Endodermal cell (in vitro differentiated cells): ENCODE measurements at regions not wholly inside any gene's neighbourhood (a gene's known extent, or its start where the extent isn't known, plus 50 kb on each side); places are given as distances from the start of the nearest gene placed in this dataset.

ENCODE experiments used
- DNase-seq: peaks from one replicate; pipeline ENCODE4 v3.0.0-alpha.2; 2017
- H3K27ac ChIP-seq: 2 replicates; pipeline ENCODE4 v1.5.1; 2013; ENCODE audit warnings: mild to moderate bottlenecking, low read depth, low read length, moderate library complexity
- H3K27me3 ChIP-seq: 2 replicates; pipeline ENCODE4 v1.6.1; 2013; ENCODE audit warnings: mild to moderate bottlenecking, low read length, moderate library complexity; ENCODE audit not compliant: insufficient read depth, control insufficient read depth, poor library complexity, severe bottlenecking
- H3K36me3 ChIP-seq: 2 replicates; pipeline ENCODE4 v1.7.0; 2013; ENCODE audit warnings: mild to moderate bottlenecking, low read length, moderate library complexity; ENCODE audit not compliant: control insufficient read depth, insufficient read depth
- H3K4me1 ChIP-seq: one replicate; pipeline ENCODE4 v1.7.0; 2013; ENCODE audit warnings: low read length; ENCODE audit not compliant: control insufficient read depth, insufficient read depth
- H3K4me3 ChIP-seq: 2 replicates; pipeline ENCODE4 v1.5.1; 2013; ENCODE audit warnings: mild to moderate bottlenecking, low read length, moderate library complexity
- H3K9ac ChIP-seq: 2 replicates; pipeline ENCODE4 v1.6.1; 2013; ENCODE audit warnings: mild to moderate bottlenecking, low read length, moderate library complexity; ENCODE audit not compliant: poor library complexity, severe bottlenecking; ENCODE audit errors: extremely low read depth
- H3K9me3 ChIP-seq: 2 replicates; pipeline ENCODE4 v1.6.1; 2013; ENCODE audit warnings: mild to moderate bottlenecking, low read length, moderate library complexity; ENCODE audit not compliant: control insufficient read depth
- H3K27ac Mint-ChIP-seq: 2 replicates; pipeline ENCODE4 v1.8.0; 2020; ENCODE audit warnings: mixed read lengths
- H3K27me3 Mint-ChIP-seq: 2 replicates; pipeline ENCODE4 v1.8.0; 2021; ENCODE audit warnings: mild to moderate bottlenecking, mixed read lengths; ENCODE audit not compliant: insufficient read depth
- H3K36me3 Mint-ChIP-seq: 2 replicates; pipeline ENCODE4 v1.8.0; 2020; ENCODE audit warnings: low read depth, mixed read lengths
- H3K4me1 Mint-ChIP-seq: 2 replicates; pipeline ENCODE4 v1.8.0; 2020; ENCODE audit warnings: mixed read lengths
- H3K4me3 Mint-ChIP-seq: 2 replicates; pipeline ENCODE4 v1.8.0; 2020; ENCODE audit warnings: mild to moderate bottlenecking, moderate library complexity, mixed read lengths
- H3K9me3 Mint-ChIP-seq: 2 replicates; pipeline ENCODE4 v1.8.0; 2020; ENCODE audit warnings: mild to moderate bottlenecking, mixed read lengths
- CTCF ChIP-seq: fragments of 200-600 bp; sonication (generic); conservative IDR thresholded peaks from 2 replicates; pipeline ENCODE4 v1.5.0; 2021; ENCODE audit warnings: antibody characterized with exemption, mild to moderate bottlenecking
- WGBS, 2 experiments: methylation state at CpG; one replicate each; pipeline versions ENCODE4 v1.1.5 to v1.1.7; 2013; ENCODE audit warnings: missing lambda C conversion rate in 2 of 2, mixed read lengths in 1 of 2; ENCODE audit not compliant: insufficient coverage in 1 of 2, insufficient read length in 1 of 2; 5-methylcytosine and 5-hydroxymethylcytosine counted together

DNA sequence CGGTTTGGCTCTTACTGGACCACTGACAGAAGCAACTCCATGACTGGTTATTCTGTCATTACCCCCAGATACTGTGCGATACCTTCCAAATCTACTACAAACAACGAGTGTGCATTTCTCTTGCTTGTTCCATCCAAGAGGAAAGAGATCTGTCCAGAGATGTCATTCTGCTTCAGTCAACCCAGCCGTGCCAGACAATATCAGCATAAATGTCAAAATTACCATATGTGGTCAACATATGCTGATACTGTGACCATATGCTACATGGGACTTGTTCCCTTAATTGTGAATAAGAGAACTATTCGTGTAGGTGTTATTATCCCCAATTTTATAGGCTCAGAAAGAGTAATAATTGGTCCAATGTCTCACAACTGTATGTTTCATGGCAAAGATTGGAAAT, 143.2 kb upstream of the PRSS1 start:
- Histone ChIP-seq H3K27ac (no peak overlapping the region), H3K9me3 (no peaks in the 10 kb centered on the region), H3K27me3 (peaks cover 9% of the 10 kb centered on the region), H3K36me3 (no peaks in the 10 kb centered on the region), H3K4me3 (no peak overlapping the region), H3K4me1 (no peaks in the 10 kb centered on the region), H3K9ac (no peak overlapping the region)
- H3K4me1 Mint-ChIP-seq: no peaks in the 10 kb centered on the region
- 89 to 100% methylated on average over 4 to 5 of the region's 5 CpGs for WGBS, 2 experiments
- no peak overlapping the region for H3K27ac Mint-ChIP-seq
- peaks cover 9% of the 10 kb centered on the region for H3K27me3 Mint-ChIP-seq
- no peaks in the 10 kb centered on the region for H3K36me3 Mint-ChIP-seq
- no peaks in the 10 kb centered on the region for H3K9me3 Mint-ChIP-seq
- H3K4me3 Mint-ChIP-seq: no peak overlapping the region
- no peak for TF ChIP-seq CTCF
- DNase-seq: no peak

DNA sequence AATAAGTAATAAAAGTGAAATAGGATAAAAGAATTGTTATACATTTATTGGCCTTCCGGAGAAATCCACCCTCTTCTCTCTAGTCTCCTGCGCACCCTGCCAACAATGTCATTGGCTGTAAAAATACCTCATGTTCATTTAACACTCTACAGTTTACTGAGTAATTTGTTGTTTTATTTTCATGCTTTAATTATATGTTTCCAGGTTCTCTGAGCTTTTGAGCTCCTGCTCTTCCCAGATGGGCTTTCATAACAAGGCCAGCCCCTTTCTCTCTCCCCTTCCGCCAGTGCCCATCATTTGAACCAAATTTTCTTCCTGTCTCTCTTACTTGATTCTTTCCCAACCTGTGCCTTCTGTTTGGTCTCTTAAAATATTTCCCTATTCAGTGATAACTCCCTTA, 144.6 kb upstream of the PRSS1 start:
- Histone ChIP-seq H3K27ac (no peak overlapping the region), H3K36me3 (no peaks in the 10 kb centered on the region), H3K9me3 (no peaks in the 10 kb centered on the region), H3K9ac (no peak overlapping the region), H3K27me3 (peaks cover 9% of the 10 kb centered on the region), H3K4me3 (no peak overlapping the region), H3K4me1 (no peaks in the 10 kb centered on the region)
- Mint-ChIP-seq H3K27me3 (peaks cover 9% of the 10 kb centered on the region), H3K4me3 (no peak overlapping the region), H3K4me1 (no peaks in the 10 kb centered on the region), H3K9me3 (no peaks in the 10 kb centered on the region), H3K36me3 (no peaks in the 10 kb centered on the region), H3K27ac (no peak overlapping the region)
- no peak for TF ChIP-seq CTCF
- DNase-seq: no peak
- WGBS, 2 experiments: 100% methylated on average over 1 to 2 of the region's 3 CpGs

GRCh38 chr7:142603870-142604448, 145.3 kb upstream of the PRSS1 start:
- H3K4me3 ChIP-seq: no peak overlapping the region
- peaks cover 9% of the 10 kb centered on the region for H3K27me3 Mint-ChIP-seq
- no peak overlapping the region for H3K4me3 Mint-ChIP-seq
- no peaks in the 10 kb centered on the region for H3K9me3 ChIP-seq
- H3K36me3 ChIP-seq: no peaks in the 10 kb centered on the region
- H3K4me1 ChIP-seq: no peaks in the 10 kb centered on the region
- 7 to 26% methylated on average over 4 to 6 of the region's 9 CpGs for WGBS, 2 experiments
- DNase-seq: peak; percentile 76
- H3K9ac ChIP-seq: no peak overlapping the region
- TF ChIP-seq CTCF: peak; percentile 92
- H3K27ac ChIP-seq: no peak overlapping the region
- peaks cover 9% of the 10 kb centered on the region for H3K27me3 ChIP-seq
- H3K36me3 Mint-ChIP-seq: no peaks in the 10 kb centered on the region
- no peaks in the 10 kb centered on the region for H3K4me1 Mint-ChIP-seq
- H3K27ac Mint-ChIP-seq: no peak overlapping the region
- H3K9me3 Mint-ChIP-seq: no peaks in the 10 kb centered on the region
